ENCODE measurements at regions not wholly inside any gene's neighbourhood (a gene's known extent, or its start where the extent isn't known, plus 50 kb on each side); places are given as distances from the start of the nearest gene placed in this dataset.

DNA sequence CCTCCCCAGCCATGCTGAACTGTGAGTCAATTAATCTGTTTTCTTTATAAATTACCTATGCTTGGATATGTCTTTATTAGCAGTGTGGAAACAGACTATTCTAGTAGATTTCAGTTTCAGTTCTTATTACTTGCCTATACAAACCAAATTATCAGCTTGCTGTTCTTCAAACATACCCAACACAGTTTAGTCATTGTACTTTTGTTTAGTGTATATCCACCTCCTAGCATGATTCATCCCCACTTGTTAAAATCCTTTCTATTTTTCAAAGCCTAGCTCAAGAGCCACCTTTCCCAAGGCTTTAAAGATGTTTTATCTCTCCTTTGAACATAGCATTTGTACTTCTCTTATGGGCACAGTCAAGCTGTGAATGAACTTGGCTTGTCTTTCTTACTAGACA lies 195.6 kb upstream of the ZRANB2 start:
- TF ChIP-seq, protein P1, sequence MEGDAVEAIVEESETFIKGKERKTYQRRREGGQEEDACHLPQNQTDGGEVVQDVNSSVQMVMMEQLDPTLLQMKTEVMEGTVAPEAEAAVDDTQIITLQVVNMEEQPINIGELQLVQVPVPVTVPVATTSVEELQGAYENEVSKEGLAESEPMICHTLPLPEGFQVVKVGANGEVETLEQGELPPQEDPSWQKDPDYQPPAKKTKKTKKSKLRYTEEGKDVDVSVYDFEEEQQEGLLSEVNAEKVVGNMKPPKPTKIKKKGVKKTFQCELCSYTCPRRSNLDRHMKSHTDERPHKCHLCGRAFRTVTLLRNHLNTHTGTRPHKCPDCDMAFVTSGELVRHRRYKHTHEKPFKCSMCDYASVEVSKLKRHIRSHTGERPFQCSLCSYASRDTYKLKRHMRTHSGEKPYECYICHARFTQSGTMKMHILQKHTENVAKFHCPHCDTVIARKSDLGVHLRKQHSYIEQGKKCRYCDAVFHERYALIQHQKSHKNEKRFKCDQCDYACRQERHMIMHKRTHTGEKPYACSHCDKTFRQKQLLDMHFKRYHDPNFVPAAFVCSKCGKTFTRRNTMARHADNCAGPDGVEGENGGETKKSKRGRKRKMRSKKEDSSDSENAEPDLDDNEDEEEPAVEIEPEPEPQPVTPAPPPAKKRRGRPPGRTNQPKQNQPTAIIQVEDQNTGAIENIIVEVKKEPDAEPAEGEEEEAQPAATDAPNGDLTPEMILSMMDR (IDR thresholded peaks at IDR 0.05; ENCODE audit: low read depth, low read length, poor library complexity, severe bottlenecking) = no peak
- no peak for TF ChIP-seq EZH2phosphoT487 (IDR thresholded peaks at IDR 0.05; ENCODE audit: borderline replicate concordance, low read length)
